ENCODE measurements at regions not wholly inside any gene's neighbourhood (a gene's known extent, or its start where the extent isn't known, plus 50 kb on each side); places are given as distances from the start of the nearest gene placed in this dataset.

GRCh38 chr12:87861791-87862190, 167.4 kb downstream of the C12orf50 start:
- Histone ChIP-seq H3K27ac (no peak overlapping the region), H3K4me3 (no peak overlapping the region), H3K4me1 (no peaks in the 10 kb centered on the region), H3K36me3 (no peaks in the 10 kb centered on the region), H3K27me3 (no peaks in the 10 kb centered on the region), H3K9me3 (no peaks in the 10 kb centered on the region)
- DNase-seq (no peak), ATAC-seq (no peak)
- intact Hi-C loops (cut with DNase I) = no loop called here
- no peak for TF ChIP-seq CTCF (IDR thresholded peaks at IDR 0.05)

- H3K4me1 ChIP-seq = no peaks in the 10 kb centered on the region
- intact Hi-C loops (cut with DNase I) = no loop called here
- ATAC-seq = no peak
- no peaks in the 10 kb centered on the region for H3K9me3 ChIP-seq
- no peak overlapping the region for H3K4me3 ChIP-seq
- H3K27me3 ChIP-seq = no peaks in the 10 kb centered on the region
- no peaks in the 10 kb centered on the region for H3K36me3 ChIP-seq
- no peak for TF ChIP-seq CTCF (IDR thresholded peaks at IDR 0.05)
- DNase-seq = no peak
- H3K27ac ChIP-seq = no peak overlapping the region
Measured at GRCh38 chr12:87853448-87854003, 175.7 kb downstream of the C12orf50 start.

GRCh38 chr12:87849074-87849473, 180.1 kb downstream of the C12orf50 start:
- no peak for DNase-seq
- H3K4me3 ChIP-seq = no peak overlapping the region
- intact Hi-C loops (cut with DNase I) = no loop called here
- no peak overlapping the region for H3K27ac ChIP-seq
- TF ChIP-seq CTCF (IDR thresholded peaks at IDR 0.05) = no peak
- no peaks in the 10 kb centered on the region for H3K4me1 ChIP-seq
- ATAC-seq = no peak
- H3K36me3 ChIP-seq = no peaks in the 10 kb centered on the region
- H3K9me3 ChIP-seq = no peaks in the 10 kb centered on the region
- H3K27me3 ChIP-seq = no peaks in the 10 kb centered on the region

- H3K4me3 ChIP-seq = no peak overlapping the region
- H3K27me3 ChIP-seq = no peaks in the 10 kb centered on the region
- TF ChIP-seq CTCF (IDR thresholded peaks at IDR 0.05) = peak; percentile 85
- H3K9me3 ChIP-seq = no peaks in the 10 kb centered on the region
- no peaks in the 10 kb centered on the region for H3K36me3 ChIP-seq
- intact Hi-C loops (cut with DNase I) = no loop called here
- no peaks in the 10 kb centered on the region for H3K4me1 ChIP-seq
- DNase-seq = no peak
- peak; percentile 73 for ATAC-seq
- H3K27ac ChIP-seq = no peak overlapping the region
Measured at GRCh38 chr12:87848248-87848868, 180.8 kb downstream of the C12orf50 start.

- DNase-seq (no peak), ATAC-seq (no peak)
- H3K9me3 ChIP-seq = no peaks in the 10 kb centered on the region
- TF ChIP-seq CTCF (IDR thresholded peaks at IDR 0.05) = no peak
- no peak overlapping the region for H3K4me3 ChIP-seq
- H3K4me1 ChIP-seq = no peaks in the 10 kb centered on the region
- intact Hi-C loops (cut with DNase I) = no loop called here
- no peaks in the 10 kb centered on the region for H3K27me3 ChIP-seq
- H3K27ac ChIP-seq = no peak overlapping the region
- H3K36me3 ChIP-seq = no peaks in the 10 kb centered on the region
Measured at GRCh38 chr12:87847147-87847546, 182.1 kb downstream of the C12orf50 start.

GRCh38 chr12:87846045-87846444, 183.2 kb downstream of the C12orf50 start:
- H3K4me3 ChIP-seq = no peak overlapping the region
- ATAC-seq = no peak
- H3K36me3 ChIP-seq = no peaks in the 10 kb centered on the region
- no peaks in the 10 kb centered on the region for H3K4me1 ChIP-seq
- H3K9me3 ChIP-seq = no peaks in the 10 kb centered on the region
- TF ChIP-seq CTCF (IDR thresholded peaks at IDR 0.05) = no peak
- DNase-seq = no peak
- no peaks in the 10 kb centered on the region for H3K27me3 ChIP-seq
- no peak overlapping the region for H3K27ac ChIP-seq
- intact Hi-C loops (cut with DNase I) = no loop called here

All from upper lobe of right lung (tissue), 1 donor.